HG03354 (cell line): ENCODE measurements at regions not wholly inside any gene's neighbourhood (a gene's known extent, or its start where the extent isn't known, plus 50 kb on each side); places are given as distances from the start of the nearest gene placed in this dataset.

Experiments used
- ATAC-seq: cut with Tn5 transposase; IDR thresholded peaks from one replicate; pipeline ENCODE4 v1.9.1; 2021; ENCODE audit warnings: mild to moderate bottlenecking; ENCODE audit not compliant: unreplicated experiment, poor library complexity, severe bottlenecking

DNA sequence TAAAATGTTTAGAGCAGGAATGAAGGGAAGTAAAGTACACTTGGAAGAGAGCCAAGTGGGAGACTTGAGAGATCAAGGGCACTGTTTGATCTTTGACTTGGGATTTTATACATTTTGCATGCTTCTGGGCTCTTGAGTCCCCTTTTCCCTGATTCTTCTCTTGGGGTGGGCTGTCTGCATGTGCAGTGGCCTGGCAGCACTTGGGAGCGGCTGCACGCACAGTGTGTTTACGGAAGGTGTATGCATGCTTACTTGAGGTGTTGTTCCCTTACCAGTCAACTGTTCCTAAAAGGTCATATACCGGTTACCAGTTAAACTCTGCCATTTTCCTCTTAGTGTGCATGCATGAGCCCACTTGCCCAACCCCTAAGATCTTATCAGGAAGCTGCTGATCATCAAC is 377.7 kb downstream of the CYLC2 start:
- ATAC-seq: no peak

DNA sequence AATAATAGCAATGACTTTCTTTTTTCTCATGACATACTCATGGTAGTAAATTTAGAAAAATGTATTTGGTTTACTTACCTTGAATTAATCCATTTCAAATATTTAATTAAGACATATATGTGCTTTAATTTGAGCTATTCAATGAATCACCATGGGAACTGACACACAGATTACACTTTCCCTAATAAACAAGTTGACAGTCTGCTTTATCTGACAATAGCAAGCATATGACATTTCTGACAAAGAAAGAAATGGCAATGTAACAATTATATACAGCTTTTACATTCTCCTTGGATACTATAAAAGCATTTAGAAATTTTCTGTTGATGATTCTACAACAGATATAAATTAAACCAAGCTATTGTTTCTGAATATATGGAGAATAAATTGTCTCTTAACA is 382.5 kb downstream of the CYLC2 start:
- no peak for ATAC-seq

DNA sequence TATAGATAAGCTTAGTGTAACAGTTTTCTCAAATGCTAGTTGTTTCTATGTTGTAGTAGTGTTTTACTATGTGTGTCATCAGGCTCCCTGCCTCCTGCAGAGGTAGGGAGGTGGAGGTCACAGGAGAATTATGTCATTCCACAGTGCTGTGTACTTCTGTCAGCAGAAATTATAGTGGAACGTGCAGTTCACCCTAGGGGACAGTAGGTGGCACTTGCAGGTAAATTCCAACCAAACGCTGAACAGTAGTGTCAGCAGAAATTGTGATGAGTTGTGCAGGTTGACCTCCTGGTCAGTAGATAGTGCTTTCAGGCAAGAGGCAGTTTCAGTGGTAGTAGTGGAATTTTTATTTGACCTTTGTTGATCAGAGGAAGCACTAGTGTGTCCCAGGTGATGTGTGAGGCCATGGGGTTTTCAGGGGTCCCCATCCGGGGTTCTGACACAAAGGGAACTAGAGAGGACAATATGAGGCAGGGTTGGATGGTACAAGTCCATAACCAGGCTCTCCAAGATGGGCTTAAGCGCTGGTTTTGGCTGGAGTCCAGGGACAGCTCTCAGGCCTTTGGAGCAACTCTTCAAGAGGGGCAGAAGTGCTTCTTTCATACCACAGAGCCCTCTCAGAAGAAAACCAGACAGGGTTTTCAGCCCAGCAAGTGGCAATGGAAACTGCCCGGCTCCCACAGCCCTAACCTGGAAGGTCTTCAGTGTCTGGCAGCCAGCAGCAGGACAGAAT is 402.9 kb downstream of the CYLC2 start:
- peak; percentile 97 for ATAC-seq

DNA sequence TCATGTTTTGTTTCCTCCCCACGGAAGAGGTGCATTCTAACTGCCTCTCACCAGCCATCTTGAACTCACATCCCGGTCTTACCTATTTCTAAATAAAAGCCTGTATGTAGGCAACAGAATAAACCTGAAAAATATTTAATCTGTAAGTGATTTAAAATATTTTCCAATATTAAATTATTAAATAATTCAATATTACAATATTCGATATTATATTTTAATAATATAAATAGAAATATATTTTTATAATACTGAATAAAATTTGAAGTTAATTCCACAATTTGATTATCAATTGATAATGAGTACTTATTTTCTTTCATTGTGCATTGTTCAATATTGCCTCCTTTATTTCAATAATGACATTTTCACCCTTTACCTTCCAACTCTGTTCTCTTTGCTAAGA is 404.4 kb downstream of the CYLC2 start:
- no peak for ATAC-seq

DNA sequence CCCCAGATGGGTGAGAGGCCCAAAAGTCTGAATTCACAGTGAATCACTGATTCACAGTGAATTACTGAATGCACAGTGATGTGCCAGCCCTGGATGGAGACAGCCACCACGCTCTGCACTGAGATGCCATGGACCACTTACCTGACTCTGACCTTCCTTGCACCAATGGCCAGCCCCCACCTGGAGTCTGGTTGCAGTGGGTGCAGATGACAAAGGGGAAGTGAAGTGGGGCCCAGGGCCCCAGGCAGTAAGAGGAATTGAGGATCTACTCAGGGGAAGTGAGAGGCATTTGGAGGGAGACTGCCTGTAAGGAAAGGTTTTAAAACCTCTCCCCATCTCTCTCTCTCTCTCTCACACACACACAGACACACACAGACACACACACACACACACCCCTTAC is 412.1 kb downstream of the CYLC2 start:
- no peak for ATAC-seq

DNA sequence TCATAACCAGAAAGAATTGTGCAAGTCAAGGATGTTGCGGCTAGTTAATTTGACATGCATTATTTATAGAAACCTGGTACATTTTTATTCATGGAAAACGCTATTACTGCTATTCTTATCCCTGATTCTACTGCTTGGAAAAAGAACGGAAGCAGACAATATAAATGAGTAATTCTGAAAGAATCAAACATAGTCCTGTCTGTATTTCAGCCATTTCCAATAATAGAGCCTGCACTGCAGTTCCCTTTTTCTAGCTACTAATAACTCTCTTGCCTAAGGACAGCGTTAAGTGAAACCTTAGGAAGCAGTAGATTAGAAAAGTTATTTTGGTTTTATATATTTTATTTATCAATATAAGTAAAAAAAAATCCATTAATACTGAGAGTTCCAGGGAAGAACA is 414.9 kb downstream of the CYLC2 start:
- ATAC-seq: no peak

DNA sequence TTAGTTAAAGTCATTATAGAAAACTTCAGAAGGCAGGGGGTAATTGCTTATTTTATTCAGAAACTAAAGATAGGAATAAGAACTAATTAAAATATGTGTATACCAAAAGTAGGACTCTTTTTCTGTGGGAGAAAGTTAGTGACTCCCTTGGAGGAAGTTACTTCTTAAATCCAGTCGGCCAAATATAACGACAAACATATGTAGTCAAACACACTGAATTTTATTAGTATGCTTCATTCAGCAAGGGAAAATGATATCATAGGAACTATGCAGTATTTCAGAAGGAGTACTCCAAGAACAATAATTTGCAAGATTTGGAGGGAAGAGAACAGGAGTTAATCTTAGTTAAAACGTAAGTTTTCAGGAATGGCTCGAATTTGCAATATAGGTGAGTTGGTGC is 432.6 kb downstream of the CYLC2 start:
- no peak for ATAC-seq

DNA sequence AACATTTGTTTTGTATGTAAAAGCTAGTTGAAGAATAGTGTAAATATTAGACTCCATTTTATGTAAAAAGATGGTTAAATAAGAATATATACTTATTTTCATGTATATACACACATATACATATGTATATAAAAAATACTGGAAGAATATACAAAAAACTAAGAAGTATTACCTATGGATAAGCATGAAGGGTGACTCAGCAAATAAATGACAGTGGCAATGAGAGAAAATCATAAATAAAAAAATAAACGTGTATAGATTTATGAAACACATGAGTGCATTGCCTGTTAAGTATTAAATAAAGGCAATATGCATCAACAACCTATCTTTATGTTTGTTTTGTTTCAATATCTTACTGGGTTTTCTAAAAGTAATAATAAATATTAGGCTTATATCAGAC is 435.3 kb downstream of the CYLC2 start:
- ATAC-seq: no peak

DNA sequence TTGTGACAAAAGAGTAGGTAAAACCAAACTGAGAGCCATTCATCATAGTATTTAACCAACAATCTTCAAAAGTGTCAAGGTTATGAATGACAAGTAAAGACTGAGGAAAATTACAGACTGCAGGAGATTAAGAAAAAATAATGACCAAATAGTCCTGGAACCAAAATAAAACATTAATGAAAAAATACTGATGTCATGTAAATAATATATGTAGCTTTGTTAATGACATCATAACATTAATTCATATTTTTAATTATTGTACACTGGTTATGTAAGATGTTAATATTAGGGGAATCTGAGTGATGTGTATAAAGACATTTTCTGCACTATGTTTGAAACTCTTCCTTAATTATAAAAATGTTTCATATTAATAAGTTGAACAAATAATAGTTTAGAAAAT is 436.7 kb downstream of the CYLC2 start:
- no peak for ATAC-seq

DNA sequence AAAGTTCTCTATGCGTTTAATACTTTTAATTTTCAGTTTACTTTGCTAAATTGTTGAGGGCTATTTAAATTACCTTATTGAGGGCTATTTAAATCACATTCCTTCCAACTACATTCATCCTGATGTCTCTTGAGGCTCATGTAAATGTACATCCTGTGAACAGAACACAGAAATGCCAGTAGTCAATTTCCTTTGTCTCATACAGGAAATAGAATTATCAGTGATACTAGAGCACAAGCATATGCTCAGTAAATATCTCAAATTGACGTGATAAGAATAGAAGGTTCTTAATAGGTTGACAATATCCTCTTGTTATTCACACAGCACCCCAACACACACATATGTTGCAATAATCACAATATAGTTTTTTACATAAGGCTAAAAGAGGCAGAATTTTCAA is 449.0 kb downstream of the CYLC2 start:
- ATAC-seq: no peak

DNA sequence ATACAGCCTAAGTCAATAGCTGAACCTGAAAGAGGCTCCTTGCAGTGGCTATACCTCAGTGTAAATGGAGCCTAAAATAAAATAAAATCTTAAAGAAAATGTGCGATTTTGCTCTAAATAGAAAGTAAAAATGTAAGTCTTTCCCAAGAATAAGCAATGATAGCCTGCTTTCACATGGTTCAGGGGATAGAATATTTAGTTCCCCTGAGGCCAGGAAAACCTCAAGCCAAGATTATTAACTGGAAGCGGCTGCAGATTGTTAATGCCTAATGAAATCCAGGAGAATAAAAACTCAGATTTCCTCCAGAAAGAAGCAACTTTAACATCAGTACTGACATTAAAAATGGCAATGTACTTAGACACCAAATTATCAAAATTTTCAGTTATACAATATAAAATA is 463.7 kb downstream of the CYLC2 start:
- ATAC-seq: no peak

DNA sequence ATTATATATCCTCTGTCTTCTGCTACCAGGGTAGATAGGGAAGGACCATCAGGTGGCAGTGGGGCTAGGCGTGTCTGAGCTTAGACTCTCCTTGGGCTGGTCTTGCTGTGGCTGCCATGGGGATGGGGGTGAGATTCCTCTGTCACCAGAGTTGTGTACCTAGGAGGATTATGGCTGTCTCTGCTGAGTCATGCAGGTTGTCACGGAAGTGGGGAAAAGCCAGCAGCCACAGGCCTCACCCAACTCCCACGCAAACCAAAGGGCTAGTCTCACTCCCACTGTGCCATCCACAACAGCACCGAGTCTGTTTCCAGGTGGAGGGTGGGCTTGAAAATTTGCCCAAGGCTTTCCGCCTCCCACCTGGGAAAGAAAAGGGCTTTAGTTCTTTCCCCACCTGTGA is 476.1 kb downstream of the CYLC2 start:
- no peak for ATAC-seq

DNA sequence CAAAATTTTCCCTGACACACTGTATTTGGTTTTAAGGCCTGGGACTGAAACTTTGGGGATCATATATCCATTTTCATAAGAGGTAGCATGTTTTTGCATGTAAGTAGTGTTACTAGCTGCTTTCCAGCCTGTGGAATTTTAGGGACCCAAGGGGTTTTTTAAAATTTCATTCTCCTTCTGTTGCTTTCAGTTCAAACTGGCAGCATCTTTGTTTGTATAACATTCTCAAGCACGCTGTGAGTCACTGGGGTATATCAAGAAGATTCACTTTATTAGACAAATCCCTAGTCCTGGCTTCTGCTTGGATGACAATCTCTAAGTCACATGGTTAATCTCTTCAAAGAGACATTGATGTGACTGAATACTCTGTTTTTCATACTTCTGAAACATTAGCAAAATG is 479.0 kb downstream of the CYLC2 start:
- ATAC-seq: no peak

DNA sequence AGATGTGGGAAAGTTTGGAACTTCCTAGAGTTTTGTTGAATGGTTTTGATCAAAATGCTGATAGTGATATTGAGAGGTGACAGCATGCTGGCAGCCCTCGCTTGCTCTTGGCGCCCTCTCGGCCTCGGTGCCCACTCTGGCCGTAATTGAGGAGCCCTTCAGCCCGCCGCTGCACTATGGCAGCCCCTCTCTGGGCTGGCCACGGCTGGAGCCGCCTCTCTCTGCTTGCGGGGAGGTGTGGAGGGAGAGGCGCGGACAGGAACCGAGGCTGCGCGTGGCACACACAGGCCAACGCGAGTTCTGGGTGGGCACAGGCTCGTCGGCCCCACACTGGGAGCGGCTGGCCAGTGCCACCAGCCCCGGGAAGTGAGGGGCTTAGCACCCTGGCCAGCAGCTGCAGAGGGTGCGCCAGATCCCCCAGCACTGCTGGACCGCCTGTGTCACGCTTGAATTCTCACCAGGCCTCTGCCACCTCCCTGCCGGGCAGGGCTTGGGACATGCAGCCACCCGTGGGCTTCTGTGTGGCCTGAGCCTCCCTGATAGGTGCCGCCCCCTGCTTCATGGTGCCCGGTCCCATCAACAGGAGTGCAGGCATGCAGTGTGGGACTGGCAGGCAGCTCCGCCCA is 488.5 kb downstream of the CYLC2 start:
- ATAC-seq: no peak

DNA sequence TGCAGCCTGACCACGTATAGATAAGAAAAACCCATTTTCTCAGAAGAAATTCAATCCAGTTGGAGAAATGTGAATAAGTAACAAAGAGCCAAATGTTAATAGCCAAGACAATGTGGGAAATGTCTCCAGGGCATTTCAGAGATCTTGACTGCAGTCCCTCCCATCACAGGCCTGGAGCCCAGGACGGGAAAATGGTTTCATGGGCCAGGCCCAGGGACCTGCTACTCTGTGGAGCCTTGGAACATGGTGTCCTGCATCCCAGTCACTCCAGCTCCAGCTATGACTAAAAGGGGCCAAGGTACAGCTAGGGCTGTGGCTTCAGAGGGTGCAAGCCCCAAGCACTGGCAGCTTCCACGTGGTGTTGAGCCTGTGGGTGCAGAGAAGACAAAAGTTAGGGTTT is 490.0 kb downstream of the CYLC2 start:
- no peak for ATAC-seq

DNA sequence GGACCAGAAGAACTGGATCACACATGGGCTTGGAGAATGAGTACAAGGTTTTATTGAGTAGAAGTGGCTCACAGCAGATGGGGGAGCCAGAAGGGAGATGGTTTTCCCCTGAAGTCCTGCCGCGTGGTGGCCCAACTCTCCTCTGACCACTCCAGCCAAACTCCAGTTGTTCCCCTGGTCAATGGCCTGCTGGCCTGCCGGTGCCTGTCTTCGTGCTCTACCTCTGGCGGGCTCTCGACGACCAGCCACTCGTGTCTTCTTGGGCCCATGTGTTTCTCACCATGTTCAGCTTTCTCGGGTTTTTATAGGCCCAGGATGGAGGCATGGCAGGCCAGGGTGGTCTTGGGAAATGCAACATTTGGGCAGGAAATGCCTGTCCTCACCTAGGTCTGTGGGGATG is 519.6 kb downstream of the CYLC2 start:
- no peak for ATAC-seq

DNA sequence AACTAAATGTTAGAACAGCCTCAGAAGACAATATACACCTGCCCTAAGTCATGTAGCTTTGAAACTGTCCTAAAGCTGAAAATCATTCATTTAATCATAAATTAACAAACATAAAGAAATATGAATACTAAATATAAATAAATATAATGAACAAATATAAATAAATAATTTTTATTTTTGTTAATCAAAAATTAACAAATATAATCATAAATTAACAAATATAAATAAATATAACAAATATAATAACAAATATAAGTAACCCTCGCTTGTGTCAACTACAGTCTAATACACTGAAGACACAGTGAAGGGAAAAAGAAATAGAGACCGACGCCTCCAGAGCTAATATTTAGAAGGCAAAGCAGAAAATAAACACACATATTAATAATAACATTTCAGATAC is 527.3 kb downstream of the CYLC2 start:
- no peak for ATAC-seq

DNA sequence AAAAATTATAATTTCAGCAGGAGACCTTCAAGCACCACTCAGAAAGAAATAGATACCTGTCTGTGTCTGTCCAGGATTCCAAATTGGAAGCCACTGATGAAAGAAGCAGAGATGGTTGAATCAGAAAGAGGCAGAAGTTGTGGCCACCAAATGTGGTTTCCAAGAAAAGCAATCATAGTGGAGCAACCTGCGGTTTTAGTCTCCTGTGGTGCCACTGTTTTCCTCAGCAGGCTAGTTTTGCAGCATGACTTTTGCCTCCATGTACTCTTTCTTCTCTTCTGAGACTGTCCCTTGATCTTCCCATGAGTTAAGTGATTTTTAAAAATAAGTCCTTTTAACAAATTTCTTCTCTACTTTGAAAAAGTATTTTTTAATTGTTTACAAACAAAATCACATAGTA is 535.8 kb downstream of the CYLC2 start:
- ATAC-seq: no peak

DNA sequence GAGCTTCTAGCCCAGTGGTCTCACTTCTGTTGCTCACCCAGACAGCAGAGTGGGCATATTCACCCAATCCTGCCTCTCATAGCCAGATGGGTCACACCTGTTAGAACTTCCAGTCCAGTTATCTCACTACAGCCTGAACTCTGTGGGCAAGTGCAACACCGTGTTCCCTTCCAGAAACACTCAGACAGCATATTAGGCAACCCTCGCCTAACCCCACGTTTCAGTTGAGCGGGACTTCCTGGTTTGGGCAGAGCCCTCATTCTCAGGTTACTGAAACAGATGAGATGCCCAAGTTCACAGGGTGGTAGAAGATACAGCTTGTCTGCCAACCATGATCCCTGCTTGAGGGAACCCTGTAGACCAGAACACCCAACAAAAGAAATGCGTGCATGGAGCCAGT is 538.2 kb downstream of the CYLC2 start:
- no peak for ATAC-seq

DNA sequence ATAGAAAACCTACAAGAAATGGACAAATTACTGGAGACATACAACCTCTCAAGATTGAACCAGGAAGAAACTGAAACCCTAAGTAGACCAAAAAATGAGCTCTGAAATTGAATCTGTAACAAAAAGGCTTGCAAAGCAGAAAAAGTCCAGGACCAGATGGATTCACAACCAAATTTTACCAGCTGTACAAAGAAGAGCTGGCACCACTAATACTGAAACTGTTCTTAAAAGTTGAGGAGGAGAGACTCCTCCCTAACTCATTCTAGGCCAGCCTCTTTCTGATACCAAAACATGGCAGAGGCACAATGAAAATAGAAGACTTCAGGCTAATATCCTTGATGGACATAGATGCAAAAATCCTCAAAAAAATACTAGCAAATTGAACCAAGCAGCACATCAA is 542.3 kb downstream of the CYLC2 start:
- ATAC-seq: no peak

DNA sequence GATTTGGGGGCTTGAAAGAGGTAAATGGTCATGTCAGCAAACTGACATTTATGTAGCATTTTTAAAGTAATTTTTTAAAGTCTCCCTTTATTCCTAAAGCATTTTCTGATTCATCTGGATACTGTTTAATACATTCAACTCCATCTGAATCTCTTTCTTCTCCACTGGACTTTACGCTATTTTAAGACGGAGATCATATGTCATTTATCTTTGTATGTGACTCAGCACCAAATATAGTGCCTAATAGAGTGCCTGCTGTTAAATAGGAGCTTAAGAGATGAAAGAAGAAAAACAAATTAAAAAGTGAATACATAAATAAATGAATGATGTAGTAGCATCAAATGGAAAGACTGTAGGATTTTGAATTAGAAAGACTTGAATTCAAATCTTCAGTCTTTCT is 548.8 kb upstream of the SMC2 start:
- ATAC-seq: no peak

DNA sequence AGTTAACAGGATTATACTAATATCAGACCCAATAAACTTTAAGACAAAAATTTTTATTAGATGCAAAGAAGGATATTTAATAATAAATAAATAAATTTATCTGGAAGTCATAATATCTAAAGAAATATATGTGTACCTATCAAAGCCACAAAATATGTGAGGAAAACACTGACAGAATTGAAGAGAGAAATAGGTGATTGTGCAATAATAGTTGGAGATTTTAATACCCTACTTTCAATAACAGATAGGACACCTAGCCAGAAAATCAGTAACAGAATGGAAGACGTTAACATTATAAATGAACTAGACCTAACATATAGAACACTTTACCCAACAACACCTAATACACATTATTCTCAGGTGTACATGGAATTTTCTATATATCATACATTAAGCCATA is 541.4 kb upstream of the SMC2 start:
- no peak for ATAC-seq
